Ureter (tissue), 1 donor: ENCODE measurements at regions not wholly inside any gene's neighbourhood (a gene's known extent, or its start where the extent isn't known, plus 50 kb on each side); places are given as distances from the start of the nearest gene placed in this dataset.
A peak's percentile ranks its signal among the peaks of the same experiment; 100 is the strongest.

ENCODE experiments used
- DNase-seq: peaks from one replicate; pipeline ENCODE4 v3.0.0-alpha.2; 2020; ENCODE audit warnings: low spot score
- donor health status: DM: yes; HTN: yes; CAD: no.

- DNase-seq, result no peak
These were observed 92.9 kb upstream of the SOD1 start for GRCh38 chr21:31566611-31567010.

GRCh38 chr21:31566064-31566463 lies 93.4 kb upstream of the SOD1 start:
- DNase-seq, result no peak

- DNase-seq, result no peak
These were observed 95.1 kb upstream of the SOD1 start for GRCh38 chr21:31564439-31564838.

- no peak for DNase-seq
These were observed 99.0 kb upstream of the SOD1 start for GRCh38 chr21:31560479-31560878.

- peak; percentile 95 for DNase-seq
These were observed 99.9 kb upstream of the SOD1 start for GRCh38 chr21:31559368-31560119.

- peak; percentile 91 for DNase-seq
These were observed 100.5 kb upstream of the SOD1 start for GRCh38 chr21:31558962-31559367.

GRCh38 chr21:31558189-31558961 lies 101.1 kb upstream of the SOD1 start:
- peak; percentile 44 for DNase-seq

GRCh38 chr21:31557421-31558188 lies 101.9 kb upstream of the SOD1 start:
- no peak for DNase-seq

- DNase-seq, result no peak
These were observed 102.8 kb upstream of the SOD1 start for GRCh38 chr21:31556662-31557061.

GRCh38 chr21:31555741-31556191 lies 103.7 kb upstream of the SOD1 start:
- DNase-seq, result no peak

- no peak for DNase-seq
These were observed 104.9 kb upstream of the SOD1 start for GRCh38 chr21:31554511-31555022.

GRCh38 chr21:31553926-31554325 lies 105.6 kb upstream of the SOD1 start:
- no peak for DNase-seq

GRCh38 chr21:31553461-31553860 lies 106.0 kb upstream of the SOD1 start:
- DNase-seq, result no peak

- DNase-seq, result no peak
These were observed 106.7 kb upstream of the SOD1 start for GRCh38 chr21:31552826-31553225.

- no peak for DNase-seq
These were observed 109.4 kb upstream of the SOD1 start for GRCh38 chr21:31550070-31550469.

- no peak for DNase-seq
These were observed 110.8 kb upstream of the SOD1 start for GRCh38 chr21:31548688-31549087.

- no peak for DNase-seq
These were observed 112.9 kb upstream of the SOD1 start for GRCh38 chr21:31546443-31547170.

GRCh38 chr21:31545036-31545435 lies 114.5 kb upstream of the SOD1 start:
- DNase-seq, result no peak

- DNase-seq, result no peak
These were observed 116.3 kb upstream of the SOD1 start for GRCh38 chr21:31543191-31543590.

- DNase-seq, result no peak
These were observed 120.7 kb upstream of the SOD1 start for GRCh38 chr21:31538816-31539215.

- DNase-seq, result no peak
These were observed 121.5 kb upstream of the SOD1 start for GRCh38 chr21:31537872-31538576.
